Bronchial epithelial cell (primary cell): ENCODE measurements at regions not wholly inside any gene's neighbourhood (a gene's known extent, or its start where the extent isn't known, plus 50 kb on each side); places are given as distances from the start of the nearest gene placed in this dataset.

Experiments
- DNase-seq: peaks from one replicate; pipeline ENCODE4 v3.0.0-alpha.2; 2010; ENCODE audit warnings: low read depth
- FAIRE-seq: peaks from 2 replicates; lab custom pipeline; 2011; peaks lifted over from hg19 to GRCh38; lab: Jason Lieb, UNC
- H3K27me3 ChIP-seq: 2 replicates; pipeline ENCODE4 v1.5.1; 2011; ENCODE audit warnings: low read length; ENCODE audit not compliant: control insufficient read depth, insufficient read depth
- H3K36me3 ChIP-seq: 2 replicates; pipeline ENCODE4 v1.5.1; 2011; ENCODE audit warnings: low read length; ENCODE audit not compliant: control insufficient read depth, insufficient read depth
- H3K4me3 ChIP-seq: 2 replicates; pipeline ENCODE4 v1.5.1; 2011; ENCODE audit warnings: mild to moderate bottlenecking, low read depth, low read length, control low read depth
- CTCF ChIP-seq: IDR thresholded peaks from 2 replicates; pipeline ENCODE4 v1.5.1; 2011; ENCODE audit warnings: mild to moderate bottlenecking, moderate library complexity, low read length, control low read depth, inconsistent platforms; ENCODE audit not compliant: insufficient read depth, severe bottlenecking

GRCh38 chr11:15826826-15827225 lies 529.5 kb downstream of the SOX6 start:
- peak; percentile 54 for TF ChIP-seq CTCF
- no peak for FAIRE-seq

GRCh38 chr11:15828215-15828853 lies 528.0 kb downstream of the SOX6 start:
- TF ChIP-seq CTCF: no peak
- FAIRE-seq (no peak), DNase-seq (no peak)
- H3K4me3 ChIP-seq: no peak overlapping the region
- H3K36me3 ChIP-seq: no peaks in the 10 kb centered on the region
- H3K27me3 ChIP-seq: no peaks in the 10 kb centered on the region

More at GRCh38 chr11:15826826-15827225, 529.5 kb downstream of the SOX6 start:
- peak; percentile 18 for DNase-seq
- H3K27me3 ChIP-seq: no peaks in the 10 kb centered on the region
- H3K36me3 ChIP-seq: no peaks in the 10 kb centered on the region
- H3K4me3 ChIP-seq: no peak overlapping the region

- no peak for DNase-seq
- H3K36me3 ChIP-seq: no peaks in the 10 kb centered on the region
- TF ChIP-seq CTCF: no peak
- H3K4me3 ChIP-seq: no peak overlapping the region
- no peak for FAIRE-seq
- no peaks in the 10 kb centered on the region for H3K27me3 ChIP-seq
Observed at GRCh38 chr11:15829312-15829711, 527.0 kb downstream of the SOX6 start.

GRCh38 chr11:15830741-15831428 lies 525.5 kb downstream of the SOX6 start:
- no peak overlapping the region for H3K4me3 ChIP-seq
- no peaks in the 10 kb centered on the region for H3K36me3 ChIP-seq
- DNase-seq (no peak), FAIRE-seq (no peak)
- no peaks in the 10 kb centered on the region for H3K27me3 ChIP-seq
- TF ChIP-seq CTCF: no peak

GRCh38 chr11:15835788-15836411 lies 520.4 kb downstream of the SOX6 start:
- no peak for TF ChIP-seq CTCF
- no peaks in the 10 kb centered on the region for H3K27me3 ChIP-seq
- no peak overlapping the region for H3K4me3 ChIP-seq
- FAIRE-seq (no peak), DNase-seq (no peak)
- H3K36me3 ChIP-seq: no peaks in the 10 kb centered on the region
